HG02588 (cell line): ENCODE measurements at regions not wholly inside any gene's neighbourhood (a gene's known extent, or its start where the extent isn't known, plus 50 kb on each side); places are given as distances from the start of the nearest gene placed in this dataset.
"Not testable (repeated sequence)": the region's sequence is repeated elsewhere in the genome, so short reads cannot be mapped to it uniquely, and the experiment has no call there.

Source experiments
- ATAC-seq: cut with Tn5 transposase; IDR thresholded peaks from one replicate; pipeline ENCODE4 v1.9.1; 2021; ENCODE audit warnings: mild to moderate bottlenecking, moderate library complexity; ENCODE audit not compliant: unreplicated experiment

GRCh38 chr7:69534461-69535041 lies 63.7 kb upstream of the AUTS2 start:
- ATAC-seq: no peak

DNA sequence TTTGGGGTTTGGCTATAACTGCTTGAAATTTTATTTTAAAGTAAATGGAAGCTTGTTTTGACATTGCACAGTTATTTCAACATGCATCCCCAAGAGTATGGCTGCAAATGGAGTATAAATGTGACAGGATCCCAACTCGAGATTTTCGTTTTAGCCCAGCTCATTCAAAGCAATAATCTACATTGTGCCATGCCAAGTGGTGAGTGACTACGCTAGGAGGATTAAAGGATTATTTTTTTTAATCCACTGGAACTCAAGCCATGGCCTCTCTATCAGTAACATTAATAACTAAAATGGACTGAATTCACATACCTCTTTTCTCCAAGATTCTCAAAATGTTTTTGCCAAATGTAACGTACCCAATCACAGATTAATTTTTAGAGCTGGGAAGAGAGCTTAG lies 60.6 kb upstream of the AUTS2 start:
- ATAC-seq: no peak

DNA sequence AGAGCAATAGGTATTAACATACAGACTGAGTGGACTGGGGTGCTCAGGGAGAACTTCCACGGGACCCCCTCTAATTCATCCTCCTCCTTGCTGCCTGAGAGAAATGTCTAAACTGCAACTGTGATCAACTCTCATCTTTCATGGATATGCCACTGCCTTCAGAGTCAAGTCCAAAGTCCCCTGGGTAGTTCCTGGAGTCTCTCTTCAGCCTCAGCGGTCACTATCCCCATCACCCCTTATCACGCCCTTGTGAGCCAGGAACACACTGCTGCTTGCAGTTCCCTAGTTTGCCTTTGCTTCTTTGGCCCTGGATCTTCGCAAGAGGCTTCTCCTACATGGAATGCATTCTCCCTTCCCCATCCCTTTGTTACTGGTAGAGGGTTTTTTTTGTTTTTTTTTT lies 58.7 kb upstream of the AUTS2 start:
- no peak for ATAC-seq

GRCh38 chr7:69540287-69540686 lies 58.0 kb upstream of the AUTS2 start:
- no peak for ATAC-seq

GRCh38 chr7:69541779-69542432 lies 56.4 kb upstream of the AUTS2 start:
- not testable (repeated sequence) for ATAC-seq

DNA sequence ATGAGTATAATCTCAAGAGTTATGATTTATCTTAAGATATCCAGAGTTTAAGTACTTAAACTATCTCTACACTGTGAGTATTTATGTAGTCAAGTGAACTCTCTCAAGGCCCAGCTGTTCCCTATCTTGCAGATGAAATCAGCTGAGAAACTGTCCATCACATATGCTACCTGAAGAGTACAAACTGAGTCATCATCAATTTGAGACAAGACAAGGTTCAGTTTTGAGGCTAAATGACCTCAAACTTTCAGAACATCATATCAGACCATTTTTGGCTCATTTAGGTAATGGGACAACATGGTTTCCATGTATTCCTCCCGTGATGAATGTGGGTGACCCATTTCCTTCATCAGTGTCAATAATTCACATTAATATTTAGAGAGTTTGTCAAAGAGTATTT lies 53.1 kb upstream of the AUTS2 start:
- ATAC-seq: no peak
